COLO829 (cell line): ENCODE measurements at regions not wholly inside any gene's neighbourhood (a gene's known extent, or its start where the extent isn't known, plus 50 kb on each side); places are given as distances from the start of the nearest gene placed in this dataset.

ENCODE experiments used
- DNase-seq: peaks from one replicate; pipeline ENCODE4 v3.0.0; 2012; ENCODE audit warnings: low spot score

DNA sequence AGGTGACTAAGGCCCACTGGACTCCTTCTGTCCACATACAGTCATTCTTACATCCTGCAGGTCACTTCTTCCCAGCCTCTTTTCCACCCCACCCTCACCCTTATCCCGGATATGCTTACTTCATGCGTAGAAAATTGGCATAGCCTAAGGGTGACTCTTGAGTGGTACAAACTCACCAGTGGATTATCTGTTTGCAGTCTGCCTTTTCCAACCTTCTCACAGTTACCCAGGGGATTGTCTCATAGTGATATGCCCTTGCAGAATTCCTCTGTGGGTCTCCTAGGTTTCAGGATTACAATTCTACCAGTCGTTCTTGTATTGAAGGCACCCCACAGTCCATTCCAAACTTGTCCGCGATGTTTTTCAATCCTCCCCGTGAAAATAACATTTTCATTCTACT is 752.9 kb upstream of the HS6ST1 start:
- DNase-seq, result no peak

DNA sequence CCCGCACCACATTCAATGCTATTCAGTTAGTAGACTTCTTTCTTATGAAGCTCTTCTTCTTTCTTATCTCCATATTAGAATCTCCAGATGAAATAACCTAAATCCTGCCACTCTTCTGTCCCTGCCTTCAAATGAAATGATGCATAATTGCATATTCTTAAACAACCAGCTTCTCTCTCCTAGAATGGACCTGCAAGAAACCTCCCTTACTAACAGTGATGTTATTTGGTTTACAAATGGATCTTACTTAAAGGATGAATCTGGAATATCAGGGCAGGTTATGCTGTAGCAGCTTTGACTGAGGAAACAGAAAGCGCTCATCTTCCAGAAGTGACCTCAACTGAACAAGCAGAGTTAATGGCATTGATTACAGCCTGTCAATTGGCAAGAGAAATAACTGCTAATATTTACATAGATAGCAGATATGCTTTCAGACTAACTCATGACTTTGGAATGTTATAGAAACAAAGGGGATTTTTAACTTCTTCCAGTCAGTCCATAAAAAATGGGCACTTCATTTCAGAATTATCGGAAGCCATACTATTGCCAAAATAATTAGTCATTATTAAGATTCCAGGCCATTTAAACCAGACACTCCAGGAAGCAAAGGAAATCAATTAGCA is 755.7 kb upstream of the HS6ST1 start:
- no peak for DNase-seq

DNA sequence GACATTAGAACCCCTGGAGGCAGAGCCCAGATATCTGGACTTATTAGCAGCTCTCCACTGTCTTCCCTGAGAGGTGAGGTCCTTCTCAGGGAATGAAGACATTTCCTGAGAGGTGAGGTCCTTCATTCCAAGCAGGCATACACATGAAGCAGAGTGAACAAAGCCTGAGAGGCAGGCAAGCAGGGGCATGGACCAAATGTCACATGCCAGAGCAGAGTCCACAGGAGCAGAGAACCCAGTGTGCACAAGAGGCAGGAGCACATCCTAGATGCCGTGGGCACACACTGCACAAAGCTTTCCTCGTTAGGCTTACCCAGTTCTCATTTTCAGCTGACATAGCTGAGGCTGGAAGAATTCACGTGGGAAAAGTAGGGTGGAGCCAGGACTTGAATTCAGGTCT is 759.9 kb upstream of the HS6ST1 start:
- DNase-seq, result no peak

DNA sequence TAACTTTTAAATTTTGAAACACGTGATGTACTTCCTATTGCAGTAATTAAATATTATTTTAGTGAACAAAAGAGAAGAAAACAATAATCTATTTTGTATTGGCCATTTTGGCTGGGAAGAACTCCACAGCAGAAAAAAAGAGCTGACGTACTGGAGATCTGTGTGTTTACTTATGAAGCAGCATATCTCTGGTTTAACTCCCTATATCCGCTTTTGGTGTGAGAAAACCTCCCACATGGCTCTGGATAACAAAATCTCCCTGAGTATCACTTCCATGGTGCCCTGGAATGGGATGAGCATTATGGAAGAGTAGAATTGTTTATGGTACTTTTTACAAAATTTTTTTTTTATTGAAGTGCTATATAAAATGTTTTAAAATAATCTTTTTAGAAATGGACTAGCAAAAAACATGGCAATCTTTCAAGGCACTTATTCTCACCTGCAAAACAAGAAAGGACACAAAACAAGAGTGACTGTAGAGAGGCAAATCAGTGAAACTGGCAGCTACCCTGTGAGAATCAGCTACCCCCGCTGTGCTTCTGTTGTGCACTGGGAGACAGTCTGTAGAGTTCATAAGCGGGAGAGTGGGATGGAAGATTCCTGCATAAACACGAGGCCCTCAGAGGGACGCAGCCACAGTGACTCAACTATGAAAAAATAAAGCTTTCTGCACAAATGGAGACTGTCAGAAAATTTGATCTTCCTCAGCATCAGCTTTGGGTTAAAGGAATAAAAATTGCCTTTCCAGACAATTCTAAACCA is 762.2 kb upstream of the HS6ST1 start:
- no peak for DNase-seq

DNA sequence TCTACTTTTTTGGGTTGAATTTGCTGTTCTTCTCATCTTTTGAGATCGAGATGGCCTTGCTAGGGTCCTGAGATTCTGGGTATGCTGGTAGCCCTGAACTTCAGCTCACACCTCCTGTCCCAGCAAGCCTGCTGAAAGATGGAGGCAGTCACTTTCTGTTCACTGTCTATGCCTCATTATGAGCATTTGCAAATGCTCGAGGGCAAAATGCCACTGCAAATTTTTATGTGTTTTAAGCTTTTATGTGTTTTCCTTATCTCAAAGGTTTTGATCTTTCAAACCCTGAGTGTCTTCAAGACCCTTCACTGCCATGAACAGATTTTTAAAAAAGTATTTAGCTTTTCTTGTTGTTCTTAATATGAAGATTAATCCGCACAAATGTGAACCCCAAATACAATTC is 766.7 kb upstream of the HS6ST1 start:
- no peak for DNase-seq

DNA sequence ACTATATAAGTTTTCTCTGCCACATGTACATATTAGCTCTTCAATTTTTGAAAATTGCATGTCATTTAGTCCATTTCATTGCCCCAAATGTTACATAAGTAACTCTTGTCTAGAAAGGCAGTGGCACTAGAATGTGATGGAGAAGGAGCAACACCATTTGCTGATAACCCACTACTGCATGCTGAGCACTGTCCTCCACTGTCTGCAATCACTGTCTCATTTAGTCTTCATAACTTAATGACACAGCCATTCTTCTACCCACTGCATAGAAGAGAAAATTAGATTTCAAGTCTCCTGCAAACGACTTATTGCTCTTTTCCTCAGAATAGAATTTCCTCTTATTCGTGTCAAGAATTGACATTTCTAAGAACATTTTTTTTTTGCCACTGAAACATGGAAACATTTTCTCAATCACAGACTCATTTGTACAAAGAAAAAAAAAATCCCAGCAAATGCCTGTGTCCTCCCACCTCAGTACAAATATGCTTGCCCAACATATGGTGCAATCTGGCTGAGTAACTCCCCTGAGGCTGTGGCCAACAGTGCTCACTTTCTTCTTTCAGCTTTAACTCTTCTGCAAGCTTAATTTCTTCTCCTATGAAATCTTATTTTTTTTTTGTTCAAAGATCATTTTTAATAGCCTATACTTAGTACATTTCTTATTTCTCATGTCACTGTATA is 768.6 kb upstream of the HS6ST1 start:
- peak; percentile 44 for DNase-seq

DNA sequence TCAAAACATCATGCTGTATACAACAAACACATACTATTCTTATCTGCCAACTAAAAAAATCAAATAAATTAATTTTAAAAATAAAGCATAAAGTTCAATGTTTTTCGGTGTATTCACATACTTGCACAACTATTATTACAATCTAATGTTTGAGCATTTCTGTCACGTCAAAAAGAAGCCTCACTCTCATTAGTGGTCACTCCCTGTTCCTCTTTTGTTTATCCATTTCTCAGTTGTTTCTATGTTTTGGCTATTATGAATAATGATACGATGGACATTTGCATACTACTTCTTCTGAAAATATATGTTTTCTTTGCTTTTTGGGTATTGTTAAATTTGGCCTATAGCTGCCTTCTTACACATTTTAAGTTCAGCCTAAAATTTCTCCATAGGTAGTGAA is 773.0 kb upstream of the HS6ST1 start:
- DNase-seq, result no peak

DNA sequence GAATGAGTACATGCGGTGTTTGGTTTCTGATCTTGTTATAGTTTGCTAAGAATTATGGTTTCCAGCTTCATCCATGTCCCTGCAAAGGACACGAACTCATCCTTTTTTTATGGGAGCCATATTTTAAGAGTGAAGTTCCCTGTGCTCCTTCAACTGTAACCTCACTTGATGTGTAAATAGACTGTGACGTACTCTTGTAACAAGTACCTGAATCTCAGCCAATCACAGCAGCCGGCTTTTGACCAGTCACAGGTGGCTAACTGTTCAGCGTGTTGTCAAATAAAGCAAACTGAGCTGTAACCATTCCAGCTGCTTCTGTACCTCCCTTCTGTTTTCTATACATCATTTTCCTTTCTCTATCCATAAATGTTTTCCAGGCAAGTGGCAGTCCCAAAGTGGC is 774.3 kb upstream of the HS6ST1 start:
- no peak for DNase-seq

DNA sequence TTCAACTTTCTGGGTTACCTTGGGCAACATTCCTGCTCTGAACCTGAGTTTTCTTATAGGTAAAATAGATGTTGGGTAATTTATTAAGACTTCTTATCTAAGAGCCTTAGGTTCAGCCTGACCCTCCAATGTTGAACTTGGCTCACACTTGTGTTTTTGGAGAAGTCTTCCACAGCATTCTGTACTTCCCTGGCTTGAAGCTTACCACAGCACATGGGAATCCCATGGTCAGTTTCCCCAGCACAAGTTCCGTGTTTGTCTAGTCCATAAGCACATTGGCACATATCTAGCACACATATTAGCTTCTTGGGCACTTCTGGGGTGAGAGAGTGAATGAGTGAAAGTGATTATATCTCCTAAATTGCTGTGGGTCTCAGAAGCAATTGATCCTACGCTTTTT is 782.5 kb upstream of the HS6ST1 start:
- no peak for DNase-seq

DNA sequence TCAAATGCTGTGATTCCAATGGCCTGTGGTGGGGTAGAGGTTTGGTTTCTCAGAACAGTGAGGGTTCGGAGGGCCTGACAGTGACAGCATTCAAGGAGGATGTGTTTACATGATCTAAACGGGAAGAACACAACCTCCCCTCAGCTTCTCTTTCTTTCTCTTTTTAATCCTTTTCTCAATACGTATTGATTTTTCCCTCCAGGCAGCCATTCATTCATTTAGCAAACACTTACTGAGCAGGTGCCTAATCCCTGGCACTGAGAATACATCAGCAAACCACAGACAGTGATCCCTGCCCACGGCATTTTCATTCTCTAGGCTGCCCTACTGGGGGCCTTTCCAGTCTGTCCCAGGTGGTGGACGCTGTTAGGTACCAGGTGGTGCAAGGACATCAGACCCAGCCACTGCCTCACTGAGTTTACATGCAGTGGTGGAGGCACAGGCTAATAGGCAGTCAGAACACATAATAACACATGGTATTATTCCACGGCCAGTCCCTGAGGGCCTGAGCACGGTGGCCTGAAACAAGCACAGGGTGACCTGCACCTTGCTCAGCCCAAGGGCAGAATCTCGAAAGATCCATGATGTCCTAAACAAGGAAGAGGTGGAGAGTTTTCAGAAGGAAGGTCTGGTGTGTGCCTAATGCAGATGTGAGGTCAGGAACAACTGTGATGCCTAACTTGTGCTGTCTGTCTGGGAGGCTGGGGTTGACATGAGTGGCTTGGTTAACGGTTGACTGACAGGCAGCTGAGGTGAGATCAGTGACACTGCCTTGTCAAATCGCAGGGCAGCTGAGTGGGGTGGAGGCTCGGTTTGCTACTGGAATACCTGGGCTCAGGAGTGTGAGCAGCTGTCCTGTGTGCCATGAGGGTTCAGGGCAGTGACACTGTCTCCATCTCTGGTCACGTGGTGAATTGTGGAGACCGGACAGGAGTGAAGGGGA is 785.5 kb upstream of the HS6ST1 start:
- no peak for DNase-seq

DNA sequence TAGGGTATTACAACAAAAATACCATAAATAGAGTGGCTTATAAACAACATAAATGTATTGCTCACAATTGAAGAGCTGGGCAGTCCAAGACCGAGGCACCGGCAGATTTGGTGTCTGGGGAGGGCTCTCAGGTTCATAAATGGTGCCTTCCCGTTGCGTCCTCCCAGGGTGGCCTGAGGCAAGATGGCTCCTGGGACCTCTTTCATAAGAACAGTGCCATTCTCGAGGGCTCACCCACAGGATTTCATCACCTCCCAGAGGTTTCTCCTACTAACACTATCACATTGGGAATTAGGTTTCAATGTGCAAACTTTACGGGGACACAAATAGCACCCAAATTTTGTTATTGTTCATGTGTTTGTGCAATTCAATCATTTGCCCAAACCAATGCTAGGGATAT is 793.5 kb upstream of the HS6ST1 start:
- DNase-seq, result no peak

DNA sequence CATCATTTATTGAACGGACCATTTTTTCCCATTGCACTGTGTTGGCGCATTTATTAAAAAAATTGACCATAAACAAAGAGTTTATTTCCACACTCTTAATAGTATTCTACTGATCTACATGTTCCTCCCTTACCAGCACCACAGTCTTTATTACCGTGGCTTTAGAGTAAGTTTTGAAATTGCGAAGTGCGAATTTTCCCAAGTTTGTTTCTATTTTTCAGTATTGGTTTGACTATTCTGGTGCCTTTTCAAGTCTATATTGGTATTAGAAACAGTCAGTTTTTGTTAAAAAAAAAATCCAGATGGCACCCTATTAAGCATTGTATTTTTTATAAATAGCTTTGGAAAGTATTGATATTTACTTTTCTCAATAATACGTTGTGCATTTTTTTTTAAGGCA is 795.1 kb upstream of the HS6ST1 start:
- no peak for DNase-seq

DNA sequence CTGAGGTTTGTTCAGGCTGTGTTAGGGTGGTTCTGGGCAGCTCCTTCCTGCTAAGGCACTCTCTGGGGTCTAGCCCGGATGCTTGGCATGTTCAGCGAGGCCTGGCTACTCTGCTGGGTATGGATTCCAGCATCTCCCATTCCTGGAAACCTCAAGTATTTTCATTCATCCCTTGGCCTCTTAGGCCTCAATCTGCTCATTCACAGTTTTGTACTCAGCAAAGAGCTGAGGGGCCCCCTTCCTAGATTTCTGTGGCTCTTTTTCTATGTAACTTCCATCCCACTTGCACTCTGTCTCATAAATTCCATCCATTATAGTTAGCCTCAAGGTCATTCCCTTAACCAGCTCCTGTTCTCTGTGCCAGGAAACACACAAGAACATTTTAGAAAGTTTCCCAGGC is 798.8 kb upstream of the HS6ST1 start:
- DNase-seq, result no peak

DNA sequence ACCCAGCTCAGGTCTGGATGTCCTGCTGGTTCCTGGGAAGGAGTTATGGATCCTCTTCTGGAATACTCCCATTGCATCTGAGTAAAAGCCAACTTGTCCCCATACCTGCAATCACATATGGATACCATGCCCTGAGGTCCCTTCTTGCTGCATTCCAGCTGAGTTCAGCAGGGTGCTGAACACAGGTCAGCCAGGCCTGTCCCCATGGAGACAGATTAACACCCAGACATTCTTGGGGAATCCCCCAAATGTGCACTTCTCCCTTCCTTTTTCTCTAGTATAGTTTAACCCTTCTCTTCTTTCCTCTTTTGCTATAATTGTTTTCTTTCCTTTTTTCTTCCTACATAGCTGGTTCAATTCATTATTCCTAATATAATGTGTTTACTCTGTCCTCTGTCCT is 799.6 kb upstream of the HS6ST1 start:
- DNase-seq, result no peak

DNA sequence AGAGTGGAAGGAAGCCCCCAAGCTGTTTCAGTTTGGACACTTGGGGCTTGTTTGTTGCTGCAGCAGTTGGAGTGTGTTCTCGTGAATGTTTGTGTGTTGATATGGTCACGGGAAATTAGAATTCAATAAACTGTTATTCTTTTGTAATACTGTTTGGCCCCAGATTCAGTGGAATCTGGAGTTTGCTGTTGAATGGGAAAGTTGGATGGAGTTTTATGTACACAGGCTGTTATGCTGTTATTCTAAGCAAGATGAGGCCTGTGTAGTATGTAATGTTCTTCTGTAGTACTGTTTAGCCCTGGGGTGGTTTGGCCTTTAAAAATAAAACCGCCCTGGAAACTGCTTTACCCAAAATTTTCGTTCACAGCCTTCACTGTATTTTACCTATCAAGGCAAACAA is 810.4 kb upstream of the HS6ST1 start:
- no peak for DNase-seq

DNA sequence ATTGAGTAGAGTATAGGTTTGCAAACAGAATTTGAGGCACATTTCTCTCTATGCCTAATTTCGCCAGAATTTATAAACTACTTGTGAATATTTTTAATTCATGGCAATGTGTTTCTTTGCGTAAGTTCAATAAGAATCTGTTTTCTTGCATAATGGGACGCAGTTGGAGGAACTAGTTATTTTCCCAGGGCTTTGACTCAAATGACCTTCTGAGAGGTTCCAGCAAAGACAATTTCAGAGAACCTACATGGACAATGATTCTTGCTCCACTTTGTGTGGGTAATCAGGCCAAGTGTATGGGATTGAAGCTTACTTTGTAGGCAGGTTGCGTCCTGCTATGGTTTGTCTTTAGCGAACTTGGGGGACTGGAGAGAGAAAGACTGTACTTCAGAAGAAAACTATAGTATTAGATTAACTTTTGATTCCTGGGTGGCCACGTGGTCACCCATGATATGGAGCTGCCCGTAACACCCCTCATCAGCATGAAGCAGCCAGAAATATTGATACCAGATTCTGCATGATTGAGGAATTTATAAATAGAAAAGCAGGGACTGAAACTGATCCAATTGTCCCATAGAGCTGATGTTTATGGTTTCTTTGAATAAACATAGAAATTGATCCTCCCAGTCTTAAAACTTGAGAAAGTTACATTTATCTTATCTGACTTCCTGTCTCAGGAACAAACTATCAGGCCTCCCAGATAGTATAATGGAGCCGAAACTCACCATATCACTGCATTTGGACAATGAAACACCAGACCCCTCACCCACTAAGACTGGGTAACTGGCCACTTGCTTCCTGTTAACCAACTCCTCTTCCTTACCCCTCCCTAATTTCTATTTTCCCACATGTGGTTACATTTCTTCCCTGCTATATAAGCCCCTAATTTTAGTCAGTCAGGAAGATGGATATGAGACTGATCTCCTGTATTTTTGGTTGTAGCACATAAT is 815.3 kb upstream of the HS6ST1 start:
- DNase-seq, result no peak

DNA sequence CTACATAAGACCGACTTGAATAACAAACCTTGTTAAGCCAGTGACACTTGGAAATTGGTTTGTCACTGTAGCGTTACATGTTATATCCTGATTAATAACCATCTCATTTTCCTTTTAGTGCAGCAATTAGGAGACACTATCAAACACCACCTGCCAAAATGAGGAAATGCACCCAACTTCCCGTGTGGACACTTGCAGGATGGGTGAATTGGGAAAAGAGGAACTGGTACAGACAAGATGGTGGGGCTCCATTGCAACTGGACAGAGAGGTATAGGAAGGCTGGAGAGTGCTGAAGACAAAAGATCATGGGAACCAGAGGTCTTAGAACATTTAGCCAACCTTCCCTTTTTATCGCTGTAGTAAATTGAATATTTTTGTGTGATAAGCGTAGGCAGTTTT is 816.3 kb upstream of the HS6ST1 start:
- DNase-seq, result no peak

DNA sequence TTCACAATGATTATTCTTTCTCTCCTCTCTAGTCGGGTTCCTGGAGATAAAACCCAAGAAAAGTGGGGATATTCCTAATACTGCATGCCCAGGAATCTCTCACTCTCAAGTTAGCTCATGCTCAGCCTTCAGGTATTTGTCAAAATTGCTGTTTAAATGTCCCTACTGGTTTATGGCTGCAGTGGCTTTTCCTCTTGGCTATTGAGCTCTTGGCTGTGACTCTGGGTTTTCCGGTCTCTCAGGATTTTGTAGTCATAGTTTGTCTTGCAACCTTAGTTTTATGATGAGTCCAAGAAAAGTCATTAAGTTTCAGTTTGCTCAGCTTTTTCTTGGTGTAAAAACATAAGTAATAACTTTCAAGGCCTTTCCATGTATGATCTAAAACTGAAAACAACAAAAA is 820.7 kb upstream of the HS6ST1 start:
- DNase-seq, result no peak

DNA sequence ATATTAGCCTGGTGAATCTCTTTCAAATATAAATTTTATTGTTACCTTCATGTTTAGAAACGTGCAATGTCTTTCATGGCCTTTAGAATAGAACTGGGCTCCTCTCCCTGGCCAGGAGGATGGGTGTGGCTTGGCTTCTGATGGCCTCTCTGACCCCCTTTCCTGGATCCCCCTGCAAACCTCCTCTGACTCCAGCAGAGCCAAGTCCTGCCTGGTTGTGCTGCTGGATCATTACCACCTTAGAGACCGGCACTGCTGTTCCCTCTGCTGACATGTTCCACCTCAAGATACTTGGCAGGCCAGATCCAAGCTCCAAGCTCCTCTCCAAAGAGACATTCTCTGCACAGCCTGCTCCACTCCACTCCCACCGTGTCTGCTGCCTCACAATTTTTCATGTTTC is 823.8 kb upstream of the HS6ST1 start:
- DNase-seq, result no peak

DNA sequence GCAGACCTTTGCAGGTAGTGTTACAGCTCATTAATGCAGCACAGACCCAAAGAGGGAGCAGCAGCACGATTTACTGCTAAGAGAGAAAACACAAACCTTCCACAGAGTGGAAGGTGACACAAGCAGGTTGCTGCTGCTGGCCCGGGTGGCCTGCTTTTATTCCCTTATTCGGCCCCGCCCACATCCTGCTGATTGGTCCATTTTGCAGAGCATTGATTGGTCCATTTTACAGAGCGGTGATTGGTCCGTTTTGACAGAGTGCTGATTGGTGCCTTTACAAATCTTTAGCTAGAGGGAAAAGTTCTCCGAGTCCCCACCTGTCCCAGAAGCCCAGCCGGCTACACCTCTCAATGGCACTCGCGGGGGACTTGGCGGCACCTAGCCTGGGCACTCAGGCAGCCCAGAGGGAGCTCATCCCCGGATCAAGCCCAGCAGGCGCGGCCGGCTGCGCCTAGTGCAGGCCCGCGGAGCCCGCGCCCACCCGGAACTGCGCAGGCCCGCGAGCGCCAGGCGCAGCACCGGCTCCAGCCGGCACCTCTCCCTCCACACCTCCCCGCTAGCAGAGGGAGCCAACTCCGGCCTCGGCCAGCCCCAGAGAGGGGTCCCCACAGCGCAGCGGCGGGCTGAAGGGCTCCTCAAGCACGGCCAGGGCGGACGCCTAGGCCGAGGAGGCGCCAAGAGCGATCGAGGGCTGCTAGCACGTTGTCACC is 825.6 kb upstream of the HS6ST1 start:
- DNase-seq, result no peak

DNA sequence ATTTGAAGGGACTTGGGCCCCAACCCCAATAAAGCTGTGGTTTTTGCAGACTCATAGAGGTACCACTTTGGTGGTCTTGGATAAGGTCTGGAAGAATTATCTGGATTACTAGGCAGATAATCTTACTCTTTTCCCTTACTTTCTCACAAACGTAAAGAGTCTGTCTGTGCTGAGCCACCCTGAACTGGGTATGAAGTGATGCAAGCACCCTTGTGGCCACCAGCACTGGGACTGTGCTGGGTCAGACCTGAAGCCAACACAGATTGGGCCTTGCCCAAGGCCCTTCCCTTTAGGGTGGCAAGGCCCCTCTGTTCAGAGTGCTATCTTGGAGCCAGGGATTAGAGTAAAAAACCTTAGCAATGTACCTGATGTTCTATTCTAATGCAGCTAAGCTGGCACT is 827.0 kb upstream of the RAB6C start:
- DNase-seq, result no peak
